GM12864 (cell line): ENCODE measurements at regions not wholly inside any gene's neighbourhood (a gene's known extent, or its start where the extent isn't known, plus 50 kb on each side); places are given as distances from the start of the nearest gene placed in this dataset.
"Not testable (repeated sequence)": the region's sequence is repeated elsewhere in the genome, so short reads cannot be mapped to it uniquely, and the experiment has no call there.

Experiments used
- DNase-seq: peaks from one replicate; pipeline ENCODE4 v3.0.0-alpha.2; 2011; ENCODE audit warnings: low read depth
- H3K4me3 ChIP-seq: 2 replicates; pipeline ENCODE4 v1.5.1; 2011; ENCODE audit warnings: mild to moderate bottlenecking, low read depth, low read length, control low read depth
- CTCF ChIP-seq: IDR thresholded peaks from 2 replicates; pipeline ENCODE4 v1.5.1; 2011; ENCODE audit warnings: low read depth, mild to moderate bottlenecking, moderate library complexity, low read length, control low read depth, inconsistent platforms; ENCODE audit errors: missing control alignments

- no peak for DNase-seq
- no peak overlapping the region for H3K4me3 ChIP-seq
- no peak for TF ChIP-seq CTCF
Observed at GRCh38 chr2:7633566-7634153, 716.4 kb downstream of the RNF144A start.

- no peak for DNase-seq
- no peak for TF ChIP-seq CTCF
- no peak overlapping the region for H3K4me3 ChIP-seq
Observed at GRCh38 chr2:7634409-7634808, 717.2 kb downstream of the RNF144A start.

- H3K4me3 ChIP-seq: no peak overlapping the region
- no peak for DNase-seq
- TF ChIP-seq CTCF: no peak
Observed at GRCh38 chr2:7639476-7639875, 722.3 kb downstream of the RNF144A start.

GRCh38 chr2:7641272-7641671, 724.1 kb downstream of the RNF144A start:
- not testable (repeated sequence) for DNase-seq, H3K4me3 ChIP-seq

- TF ChIP-seq CTCF: no peak
- DNase-seq: no peak
- H3K4me3 ChIP-seq: no peak overlapping the region
Observed at GRCh38 chr2:7646024-7646423, 728.8 kb downstream of the RNF144A start.

- TF ChIP-seq CTCF: no peak
- no peak for DNase-seq
- no peak overlapping the region for H3K4me3 ChIP-seq
Observed at GRCh38 chr2:7646661-7647060, 729.4 kb downstream of the RNF144A start.

- DNase-seq: no peak
- no peak overlapping the region for H3K4me3 ChIP-seq
- TF ChIP-seq CTCF: no peak
Observed at GRCh38 chr2:7648221-7648795, 731.1 kb downstream of the RNF144A start.
